NOMO-1 (cell line): ENCODE measurements at regions not wholly inside any gene's neighbourhood (a gene's known extent, or its start where the extent isn't known, plus 50 kb on each side); places are given as distances from the start of the nearest gene placed in this dataset.
A peak's percentile ranks its signal among the peaks of the same experiment; 100 is the strongest.
"Not testable (repeated sequence)": the region's sequence is repeated elsewhere in the genome, so short reads cannot be mapped to it uniquely, and the experiment has no call there.

ENCODE experiments used
- DNase-seq, 2 experiments: peaks; one replicate each; lab custom pipeline; 2025; ENCODE audit not compliant: unreplicated experiment in 2 of 2; lab: John Stamatoyannopoulos, UW

- DNase-seq, result peak in 1 of 2 experiments; percentile 60
Measured at GRCh38 chr3:16768014-16768413, 116.7 kb upstream of the PLCL2 start.

GRCh38 chr3:16768956-16769355, 115.8 kb upstream of the PLCL2 start:
- no peak for DNase-seq

DNA sequence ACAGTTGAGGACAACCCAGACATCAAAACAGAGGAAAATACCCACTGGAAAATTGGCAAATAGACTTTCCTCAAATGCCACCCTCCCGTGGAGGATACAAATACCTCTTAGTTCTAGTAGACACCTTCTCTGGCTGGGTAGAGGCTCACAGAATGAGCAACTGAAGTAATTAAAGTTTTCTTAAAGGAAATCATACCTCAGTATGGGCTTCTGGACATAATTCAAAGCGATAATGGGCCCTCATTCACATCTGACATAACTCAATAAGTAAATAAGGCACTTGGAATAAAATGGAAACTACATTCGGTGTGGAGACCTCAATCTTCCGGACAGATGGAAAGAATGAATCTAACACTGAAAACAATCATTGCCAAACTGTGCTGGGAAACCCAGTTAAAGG, 115.2 kb upstream of the PLCL2 start:
- DNase-seq, result no peak

DNA sequence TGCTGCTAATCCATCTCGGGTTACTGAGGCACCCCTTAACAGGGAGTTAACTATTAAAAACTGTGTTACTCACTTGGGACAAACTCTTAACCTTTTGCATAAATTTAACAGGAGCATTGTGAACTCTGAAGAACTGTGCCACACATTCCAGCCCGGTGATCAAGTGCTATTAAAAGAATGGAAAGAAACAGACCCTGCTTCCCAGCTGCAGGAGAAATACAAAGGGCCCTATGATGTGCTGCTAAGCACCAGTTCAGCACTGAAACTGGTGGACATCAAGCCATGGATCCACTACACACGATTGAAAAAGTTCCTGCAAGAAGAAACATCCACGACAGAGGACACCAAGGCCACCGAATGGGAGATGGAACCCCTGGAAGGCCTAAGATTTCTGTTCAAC, 114.7 kb upstream of the PLCL2 start:
- no peak for DNase-seq

DNA sequence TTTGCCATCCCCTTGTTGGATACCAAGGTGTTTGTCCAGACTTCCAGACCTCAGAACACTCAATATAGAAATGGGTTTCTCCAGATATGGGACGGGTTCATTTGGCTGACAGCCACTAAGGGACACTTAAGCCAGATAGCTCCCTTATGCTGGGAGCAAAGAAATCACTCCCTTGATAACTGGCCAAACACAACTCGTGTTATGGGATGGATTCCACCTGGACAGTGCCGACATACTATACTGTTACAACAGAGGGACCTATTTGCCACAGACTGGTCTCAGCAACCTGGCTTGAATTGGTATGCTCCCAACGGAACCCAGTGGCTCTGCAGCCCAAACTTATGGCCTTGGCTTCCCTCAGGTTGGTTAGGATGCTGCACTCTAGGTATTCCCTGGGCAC, 114.0 kb upstream of the PLCL2 start:
- no peak for DNase-seq

DNA sequence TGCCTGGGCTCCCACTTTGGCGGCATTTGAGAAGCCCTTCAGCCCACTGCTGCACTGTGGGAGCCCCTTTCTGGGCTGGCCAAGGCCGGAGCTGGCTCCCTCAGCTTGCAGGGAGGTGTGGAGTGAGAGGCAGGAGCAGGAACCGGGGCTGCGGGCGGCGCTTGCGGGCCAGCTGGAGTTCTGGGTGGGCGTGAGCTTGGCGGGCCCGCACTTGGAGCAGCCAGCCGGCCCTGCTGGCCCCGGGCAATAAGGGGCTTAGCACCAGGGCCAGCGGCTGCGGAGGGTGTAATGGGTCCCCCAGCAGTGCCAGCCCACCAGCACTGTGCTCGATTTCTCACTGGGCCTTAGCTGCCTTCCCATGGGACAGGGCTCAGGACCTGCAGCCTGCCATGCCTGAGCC, 111.2 kb upstream of the PLCL2 start:
- DNase-seq, result not testable (repeated sequence)

- not testable (repeated sequence) for DNase-seq
Measured at GRCh38 chr3:16774536-16774935, 110.2 kb upstream of the PLCL2 start.

- no peak for DNase-seq
Measured at GRCh38 chr3:16784973-16785372, 99.8 kb upstream of the PLCL2 start.

GRCh38 chr3:16785465-16785864, 99.3 kb upstream of the PLCL2 start:
- no peak for DNase-seq

GRCh38 chr3:16788440-16789056, 96.2 kb upstream of the PLCL2 start:
- DNase-seq, result peak; percentile 54 to 80

DNA sequence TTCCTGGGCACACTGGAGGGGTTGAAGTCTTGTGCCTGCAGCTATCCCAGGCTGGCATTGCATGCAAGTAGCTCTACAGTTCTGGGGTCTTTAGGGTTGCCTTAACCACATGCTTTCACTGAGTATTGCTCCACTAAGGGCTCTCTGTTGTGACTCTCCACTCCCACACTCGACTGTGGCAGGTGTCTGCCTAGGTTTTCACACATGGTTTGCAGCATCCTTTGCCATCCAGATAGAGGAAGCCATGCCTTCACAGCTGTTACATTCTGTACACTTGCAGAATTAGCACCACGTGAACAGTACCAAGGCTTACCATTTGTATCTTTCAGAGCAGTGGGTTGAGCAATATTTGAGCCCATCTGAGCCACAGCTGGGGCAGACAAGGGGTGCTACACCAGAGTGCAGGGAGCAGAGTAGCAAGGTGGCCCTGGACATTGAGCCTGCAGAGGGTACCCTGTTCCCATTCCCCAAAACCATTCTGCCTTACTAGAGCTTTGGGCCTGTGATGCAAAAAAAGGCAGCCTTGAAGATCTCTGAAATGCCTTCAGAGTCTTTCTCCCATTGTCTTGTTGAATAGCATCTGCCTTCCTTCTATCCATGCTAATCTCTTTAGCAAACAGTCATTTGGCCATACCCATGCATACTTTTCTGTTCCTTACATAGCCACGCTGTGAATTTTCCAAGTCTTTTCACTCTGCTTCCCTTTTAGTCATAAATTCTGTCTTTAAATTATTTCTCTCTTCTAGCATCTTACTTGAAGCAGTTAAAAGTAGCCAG, 95.2 kb upstream of the PLCL2 start:
- no peak for DNase-seq

DNA sequence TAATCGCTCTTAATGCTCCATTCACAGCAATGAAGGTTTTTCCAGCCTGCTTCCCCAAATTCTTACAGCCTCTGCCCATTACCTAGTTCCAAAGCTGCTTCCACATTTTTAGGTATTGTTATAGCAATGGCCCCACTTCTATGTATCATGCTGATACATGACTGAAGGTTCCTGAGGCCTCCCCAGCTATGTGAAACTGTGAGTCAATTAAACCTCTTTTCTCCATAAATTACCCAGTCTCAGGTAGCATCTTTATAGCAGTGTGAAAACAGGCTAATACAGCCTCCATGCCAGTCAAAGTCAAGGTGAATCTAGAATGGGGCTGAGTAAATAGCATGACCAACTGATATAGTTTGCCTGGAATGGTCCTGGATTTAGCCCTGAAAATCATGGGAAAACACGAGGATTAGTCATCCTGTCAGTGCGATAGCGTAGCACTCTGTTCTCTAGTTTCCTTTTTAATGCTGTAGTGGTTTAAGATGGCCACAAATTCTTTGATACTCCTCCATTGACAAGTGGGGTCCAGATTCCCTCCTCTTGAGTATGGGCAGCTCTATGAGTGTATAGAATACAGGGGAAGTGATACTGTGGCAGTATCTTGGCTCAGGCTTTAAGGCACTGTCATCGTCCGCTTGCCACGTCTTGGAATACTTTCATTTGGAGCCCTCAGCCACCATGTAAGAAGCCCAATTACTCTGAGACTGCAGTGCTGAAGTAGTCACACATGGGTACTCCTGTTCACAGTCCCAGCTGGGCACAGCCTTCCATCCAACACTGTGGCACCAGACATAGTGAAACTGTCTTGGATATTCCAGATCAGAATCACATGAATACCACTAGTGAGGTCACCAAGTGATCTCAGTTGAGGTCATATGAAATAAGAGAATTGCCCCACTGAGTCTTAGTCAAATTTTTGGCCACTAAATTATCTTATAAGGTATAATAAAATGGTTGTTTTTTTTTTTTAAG, 94.0 kb upstream of the PLCL2 start:
- no peak for DNase-seq

GRCh38 chr3:16793321-16793720, 91.4 kb upstream of the PLCL2 start:
- no peak for DNase-seq

DNA sequence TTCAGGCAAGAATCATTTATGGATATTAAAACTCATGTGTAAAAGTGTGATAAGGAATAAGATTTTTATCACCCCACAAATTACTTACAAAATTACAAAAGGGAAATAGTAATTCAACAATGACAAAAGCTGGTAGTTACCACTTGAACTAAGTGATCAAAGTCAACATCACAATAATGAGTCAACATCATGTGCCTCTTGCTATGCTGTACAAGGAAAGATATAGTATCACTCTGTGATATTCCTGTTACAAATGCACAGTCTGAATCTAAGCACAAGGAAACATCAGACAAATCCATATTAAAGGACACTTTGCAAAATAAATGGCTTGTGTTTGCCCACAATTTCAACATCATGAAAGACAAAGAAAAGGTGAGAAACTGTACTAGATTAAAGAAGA, 90.5 kb upstream of the PLCL2 start:
- DNase-seq, result no peak

DNA sequence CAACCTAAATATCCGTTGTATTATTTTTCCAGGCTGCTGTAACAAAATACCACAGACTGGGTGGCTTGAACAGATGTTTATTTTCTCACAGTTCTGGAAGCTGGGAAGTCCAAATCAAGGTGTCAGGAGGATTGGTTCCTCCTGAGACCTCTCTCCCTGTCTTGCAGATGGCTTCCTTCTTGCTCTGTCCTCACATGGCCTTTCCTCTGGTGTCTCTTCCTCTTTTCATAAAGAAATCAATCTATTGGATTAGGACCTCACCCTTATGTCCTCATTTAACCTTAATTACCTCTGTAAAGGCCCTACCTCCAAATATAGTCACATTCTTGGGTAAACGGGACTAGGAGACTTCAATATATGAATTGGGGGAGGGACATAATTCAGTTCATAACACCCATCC, 89.2 kb upstream of the PLCL2 start:
- peak; percentile 22 to 61 for DNase-seq

DNA sequence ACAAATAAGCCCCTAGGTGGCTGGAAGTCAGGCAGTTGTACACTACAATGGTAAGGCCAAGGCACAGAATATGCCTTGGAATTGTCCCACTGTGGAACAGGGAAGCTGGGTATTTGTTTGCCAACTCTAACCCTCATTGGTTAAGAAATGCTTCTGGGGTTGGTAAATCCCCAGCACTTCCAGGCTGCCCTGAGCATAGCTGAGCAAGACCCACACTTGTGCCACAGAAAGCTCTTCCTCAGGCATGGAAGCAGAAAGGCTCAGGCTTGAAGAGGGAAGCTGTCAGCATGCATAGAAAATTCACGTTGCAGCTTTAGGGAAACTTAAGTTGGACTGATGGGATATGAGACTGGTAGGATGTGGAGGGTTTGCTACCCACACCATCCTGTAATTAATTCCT, 86.9 kb upstream of the PLCL2 start:
- no peak for DNase-seq

GRCh38 chr3:16798738-16799137, 86.0 kb upstream of the PLCL2 start:
- DNase-seq, result no peak

- no peak for DNase-seq
Measured at GRCh38 chr3:16800361-16800760, 84.4 kb upstream of the PLCL2 start.

DNA sequence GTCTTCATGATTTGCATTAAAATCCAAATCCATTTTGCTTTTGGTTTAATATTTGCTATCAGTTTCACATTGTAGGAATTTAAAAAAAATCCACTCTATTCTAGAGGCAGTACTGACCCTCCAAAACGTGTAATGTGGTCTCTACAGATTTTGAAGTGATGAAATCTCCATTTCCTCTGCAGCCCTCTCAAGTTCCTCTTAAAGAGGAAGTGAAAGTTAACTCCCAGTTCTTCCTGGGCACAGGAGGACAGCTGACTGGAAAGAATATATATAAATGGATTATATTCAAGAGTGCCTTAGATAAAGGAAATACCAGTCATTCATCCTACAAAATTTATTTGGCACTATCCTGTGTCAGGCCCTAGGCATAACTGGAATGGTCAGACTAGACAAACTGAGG, 83.5 kb upstream of the PLCL2 start:
- DNase-seq, result peak; percentile 71 to 96

DNA sequence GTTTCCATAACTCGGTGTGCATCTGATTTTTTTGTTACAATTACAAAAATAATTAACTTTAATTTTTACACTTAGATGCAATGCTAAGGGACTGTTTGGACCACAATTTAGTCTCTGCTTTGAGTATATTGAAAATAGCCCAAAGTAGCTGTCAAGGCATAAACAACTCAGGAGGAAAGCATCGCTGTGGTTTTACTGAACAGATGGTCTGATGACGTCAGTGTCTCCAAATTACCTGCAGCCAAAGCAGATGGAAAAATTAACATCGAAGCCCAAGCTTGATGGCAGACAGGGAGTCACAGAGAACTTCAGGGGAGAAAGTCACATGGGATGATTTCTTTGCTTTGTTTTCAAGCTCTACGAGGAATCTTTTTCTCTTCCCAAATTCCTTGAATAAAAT, 83.1 kb upstream of the PLCL2 start:
- peak in 1 of 2 experiments; percentile 32 for DNase-seq

DNA sequence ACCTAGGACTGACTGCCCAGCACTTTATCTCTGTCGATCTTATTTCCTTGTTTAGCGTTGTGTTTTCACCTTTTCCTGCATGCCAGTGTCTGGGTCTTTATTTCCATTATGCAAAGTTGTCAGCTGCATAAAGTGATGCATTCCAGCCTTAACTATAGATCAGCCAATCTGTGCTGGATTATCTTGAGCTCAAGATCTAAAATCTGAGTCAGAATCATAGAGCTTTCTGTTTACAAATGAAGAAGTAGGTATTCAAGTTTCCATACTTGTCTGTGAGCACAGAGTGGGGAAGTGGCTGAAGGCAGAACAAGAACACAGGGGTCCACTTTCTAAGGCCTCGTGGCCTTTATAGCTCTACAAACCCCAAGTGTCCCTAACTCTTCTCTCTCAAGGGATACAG, 82.4 kb upstream of the PLCL2 start:
- peak; percentile 40 to 65 for DNase-seq
